ENCODE measurements at regions not wholly inside any gene's neighbourhood (a gene's known extent, or its start where the extent isn't known, plus 50 kb on each side); places are given as distances from the start of the nearest gene placed in this dataset.

DNA sequence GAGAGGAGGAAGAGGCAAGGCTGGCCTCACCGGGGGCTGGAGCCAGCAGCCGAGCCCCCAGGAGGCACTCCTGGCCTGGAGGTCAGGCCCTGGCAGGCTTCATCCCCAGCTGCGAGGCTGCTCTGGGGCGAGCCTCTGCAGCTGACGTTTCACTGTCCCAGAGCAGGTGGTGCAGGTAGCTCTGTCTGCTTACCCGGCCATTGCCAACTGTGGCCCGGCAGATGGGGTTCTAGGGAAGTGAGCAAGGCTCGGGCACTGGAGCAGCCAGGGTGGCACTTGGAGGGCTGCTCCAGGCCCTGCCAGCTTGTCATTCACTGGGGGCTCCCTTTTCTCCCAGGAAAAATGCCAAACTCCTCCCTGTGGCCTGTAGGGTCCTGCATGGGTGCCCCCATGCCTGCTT lies 118.7 kb upstream of the ANO1 start:
- Histone ChIP-seq H2AK5ac (ENCODE audit: insufficient read length, low read length) (no peak overlapping the region), H3K27ac (ENCODE audit: insufficient read length, low read depth, low read length) (no peak overlapping the region), H3K23me2 (ENCODE audit: insufficient read length, low read depth, low read length, poor library complexity, severe bottlenecking) (no peaks in the 10 kb centered on the region), H4K20me1 (ENCODE audit: control insufficient read depth, insufficient read depth, insufficient read length) (no peaks in the 10 kb centered on the region), H3K56ac (ENCODE audit: insufficient read length, low read depth, low read length) (no peak overlapping the region), H2AFZ (ENCODE audit: low read length) (no peak overlapping the region), H3K79me1 (ENCODE audit: insufficient read depth, low read depth, low read length, poor library complexity, severe bottlenecking) (no peaks in the 10 kb centered on the region), H3K27me3 (ENCODE audit: insufficient read depth, low read length) (no peaks in the 10 kb centered on the region; the same call in 1 of the 2 replicates), H2BK120ac (ENCODE audit: low read depth, low read length, poor library complexity, severe bottlenecking) (no peak overlapping the region), H3K18ac (ENCODE audit: insufficient read length, low read depth, low read length) (no peak overlapping the region), H3K79me2 (ENCODE audit: insufficient read depth, low read length) (no peaks in the 10 kb centered on the region), H2BK5ac (ENCODE audit: insufficient read length, low read length) (no peak overlapping the region), H3K9me3 (ENCODE audit: control insufficient read depth, low read depth, low read length) (no peaks in the 10 kb centered on the region), H3K4ac (ENCODE audit: low read depth, low read length) (no peak overlapping the region), H4K91ac (ENCODE audit: insufficient read length, low read depth, low read length) (no peak overlapping the region), H2BK12ac (ENCODE audit: insufficient read length, low read depth, low read length) (no peak overlapping the region), H4K5ac (ENCODE audit: insufficient read length, low read depth, low read length) (no peak overlapping the region), H3K23ac (ENCODE audit: insufficient read length, low read depth, low read length) (no peak overlapping the region), H2BK20ac (ENCODE audit: low read depth, low read length, poor library complexity, severe bottlenecking) (no peak overlapping the region), H3K4me1 (ENCODE audit: insufficient read depth, low read length) (no peaks in the 10 kb centered on the region; the same call in none of the 2 replicates), H4K8ac (replicated peaks; ENCODE audit: insufficient read length, low read depth, low read length) (no peak overlapping the region), H3T11ph (ENCODE audit: low read length) (no peak overlapping the region), H3K14ac (ENCODE audit: insufficient read depth, low read length) (no peak overlapping the region), H3K9ac (ENCODE audit: extremely low read depth, insufficient read length, low read length) (no peak overlapping the region), H2BK15ac (ENCODE audit: low read depth, low read length) (no peak overlapping the region), H3K4me2 (ENCODE audit: insufficient read depth, insufficient read length, low read length) (no peak overlapping the region)
- WGBS (ENCODE audit: extremely low coverage, insufficient read length, low lambda C conversion rate): no CpG with 5 or more reads among the region's 8 CpGs
- peaks cover 26 to 51% of the 10 kb centered on the region in 2 experiments for H3K4me1 Mint-ChIP-seq
- H3K9me3 Mint-ChIP-seq: peaks cover 0 to 12% of the 10 kb centered on the region in 2 experiments; a peak in 2 of 5 replicates
- H3K27ac Mint-ChIP-seq: no peak overlapping the region
- H3K4me3 Mint-ChIP-seq: no peak overlapping the region
- DNase-seq: no peak
- TF ChIP-seq, protein P1, sequence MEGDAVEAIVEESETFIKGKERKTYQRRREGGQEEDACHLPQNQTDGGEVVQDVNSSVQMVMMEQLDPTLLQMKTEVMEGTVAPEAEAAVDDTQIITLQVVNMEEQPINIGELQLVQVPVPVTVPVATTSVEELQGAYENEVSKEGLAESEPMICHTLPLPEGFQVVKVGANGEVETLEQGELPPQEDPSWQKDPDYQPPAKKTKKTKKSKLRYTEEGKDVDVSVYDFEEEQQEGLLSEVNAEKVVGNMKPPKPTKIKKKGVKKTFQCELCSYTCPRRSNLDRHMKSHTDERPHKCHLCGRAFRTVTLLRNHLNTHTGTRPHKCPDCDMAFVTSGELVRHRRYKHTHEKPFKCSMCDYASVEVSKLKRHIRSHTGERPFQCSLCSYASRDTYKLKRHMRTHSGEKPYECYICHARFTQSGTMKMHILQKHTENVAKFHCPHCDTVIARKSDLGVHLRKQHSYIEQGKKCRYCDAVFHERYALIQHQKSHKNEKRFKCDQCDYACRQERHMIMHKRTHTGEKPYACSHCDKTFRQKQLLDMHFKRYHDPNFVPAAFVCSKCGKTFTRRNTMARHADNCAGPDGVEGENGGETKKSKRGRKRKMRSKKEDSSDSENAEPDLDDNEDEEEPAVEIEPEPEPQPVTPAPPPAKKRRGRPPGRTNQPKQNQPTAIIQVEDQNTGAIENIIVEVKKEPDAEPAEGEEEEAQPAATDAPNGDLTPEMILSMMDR (conservative IDR thresholded peaks at IDR 0.05): no peak
- H3K27me3 Mint-ChIP-seq (ENCODE audit: low read depth): peaks cover 5% of the 10 kb centered on the region; the same call in 1 of the 2 replicates
- H3K36me3 Mint-ChIP-seq (ENCODE audit: insufficient read depth in 1 of 3, low read depth in 3 of 3): peaks cover 0 to 4% (median 0%) of the 10 kb centered on the region in 3 experiments; a peak in 1 of 7 replicates
